Tibial nerve (tissue), 4 donors: ENCODE measurements at regions not wholly inside any gene's neighbourhood (a gene's known extent, or its start where the extent isn't known, plus 50 kb on each side); places are given as distances from the start of the nearest gene placed in this dataset.

Source experiments
- CTCF ChIP-seq, 5 experiments: fragments of 200-600 bp in 3 of 5; fragments of 450-650 bp in 2 of 5; sonication (generic) in 3 of 5; IDR thresholded peaks; one replicate each; pipeline ENCODE4 v1.5.1; 2016 to 2019; ENCODE audit warnings: antibody characterized with exemption in 5 of 5, mild to moderate bottlenecking in 3 of 5, moderate library complexity in 2 of 5
- EP300 ChIP-seq, 2 donors: sonication (generic); formaldehyde crosslinking; IDR thresholded peaks; one replicate each; pipeline ENCODE4 v1.6.1; 2017; ENCODE audit warnings: antibody characterized with exemption in 2 of 2, mild to moderate bottlenecking in 1 of 2
- POLR2A ChIP-seq, 2 donors: fragments of 450-650 bp; IDR thresholded peaks; one replicate each; pipeline ENCODE4 v1.6.1; 2017; ENCODE audit warnings: antibody characterized with exemption in 2 of 2, mild to moderate bottlenecking in 2 of 2, moderate library complexity in 2 of 2

DNA sequence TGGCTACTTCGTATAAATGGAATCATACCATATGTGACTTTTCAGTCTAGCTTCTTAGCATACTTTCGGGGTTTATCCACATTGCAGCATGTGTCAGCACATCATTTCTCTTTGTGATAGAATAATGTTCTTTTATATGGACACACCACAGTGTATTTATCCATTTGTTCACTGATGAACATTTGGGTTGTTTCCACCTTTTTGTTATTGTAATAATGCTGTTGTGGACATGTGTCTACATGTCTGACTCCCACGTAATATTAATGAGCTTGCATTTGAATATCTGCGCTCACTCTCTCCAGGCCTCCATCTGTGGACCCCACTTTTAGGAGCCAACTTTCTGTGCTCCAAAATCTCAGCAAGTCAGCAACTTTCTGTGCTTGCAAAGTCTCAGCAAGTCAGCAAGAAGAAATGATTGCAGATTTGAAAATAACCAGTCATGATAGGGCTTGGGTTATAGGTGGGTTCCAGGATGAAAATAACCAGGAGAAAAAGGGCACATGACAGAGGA is 53.9 kb upstream of the GALNT18 start:
- TF ChIP-seq CTCF (IDR thresholded peaks at IDR 0.05) (no peak), POLR2A (IDR thresholded peaks at IDR 0.05) (no peak), EP300 (IDR thresholded peaks at IDR 0.05) (no peak)
